Stimulated activated naive B cell treated with anti-CD40 and anti-IgM and Interleukin-4, amounts not matched to agents 10 μg/mL and 1 μg/mL and 100 μg/mL, for 72 hours (primary cell): ENCODE measurements at regions not wholly inside any gene's neighbourhood (a gene's known extent, or its start where the extent isn't known, plus 50 kb on each side); places are given as distances from the start of the nearest gene placed in this dataset.
A peak's percentile ranks its signal among the peaks of the same experiment; 100 is the strongest.
"Not testable (repeated sequence)": the region's sequence is repeated elsewhere in the genome, so short reads cannot be mapped to it uniquely, and the experiment has no call there.

ENCODE experiments used
- ATAC-seq, 2 donors: fragments of 150-1000 bp; cut with Tn5 transposase; replicated peaks; 2 replicates each; pipeline ENCODE4 v1.10.0; 2021; ENCODE audit warnings: moderate library complexity in 1 of 2
- DNase-seq: peaks from one replicate; pipeline ENCODE4 v3.0.0; 2021
- H3K27ac Mint-ChIP-seq: one replicate; pipeline ENCODE4 v1.8.0; 2022; ENCODE audit warnings: mild to moderate bottlenecking, mixed read lengths
- H3K27me3 Mint-ChIP-seq, 2 donors: one replicate each; pipeline ENCODE4 v1.8.0; 2022; ENCODE audit warnings: mixed read lengths in 2 of 2
- H3K36me3 Mint-ChIP-seq, 2 donors: one replicate each; pipeline ENCODE4 v1.8.0; 2022; ENCODE audit warnings: mixed read lengths in 2 of 2, mild to moderate bottlenecking in 1 of 2
- H3K4me1 Mint-ChIP-seq, 2 donors: one replicate each; pipeline ENCODE4 v1.8.0; 2022; ENCODE audit warnings: mixed read lengths in 2 of 2, mild to moderate bottlenecking in 1 of 2
- H3K4me3 Mint-ChIP-seq, 2 donors: one replicate each; pipeline ENCODE4 v1.8.0; 2022; ENCODE audit warnings: mild to moderate bottlenecking in 2 of 2, mixed read lengths in 2 of 2, moderate library complexity in 1 of 2
- H3K9me3 Mint-ChIP-seq, 2 donors: one replicate each; pipeline ENCODE4 v1.8.0; 2022; ENCODE audit warnings: mixed read lengths in 2 of 2, mild to moderate bottlenecking in 1 of 2

- ATAC-seq (no peak), DNase-seq (no peak)
- Mint-ChIP-seq H3K4me3 (no peak overlapping the region), H3K27me3 (peaks cover 6% of the 10 kb centered on the region in 2 donors), H3K27ac (no peak overlapping the region), H3K36me3 (no peaks in the 10 kb centered on the region), H3K4me1 (peaks cover 13 to 22% of the 10 kb centered on the region in 2 donors), H3K9me3 (no peaks in the 10 kb centered on the region)
Measured at GRCh38 chr5:124515497-124516245, 230.8 kb downstream of the ZNF608 start.

DNA sequence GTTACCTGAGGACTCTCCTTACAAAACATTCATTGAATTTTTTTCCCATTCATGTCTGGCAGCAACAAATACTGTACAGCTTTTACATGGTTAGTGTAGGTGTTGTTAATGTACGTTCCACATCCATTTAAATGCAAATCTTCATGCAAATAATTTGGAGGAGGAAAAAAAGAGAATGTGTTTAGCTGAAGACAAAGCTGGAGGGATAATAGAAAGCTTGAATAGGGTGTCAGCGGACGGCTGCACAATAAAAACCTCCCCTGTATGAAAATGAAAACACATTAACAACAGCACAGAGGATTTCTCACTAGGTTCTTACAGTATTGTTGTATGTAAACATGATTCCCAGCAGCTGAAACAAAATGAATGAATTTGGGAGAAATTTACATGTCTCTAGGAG, 231.5 kb downstream of the ZNF608 start:
- no peaks in the 10 kb centered on the region for H3K36me3 Mint-ChIP-seq
- H3K27me3 Mint-ChIP-seq, result peaks cover 6% of the 10 kb centered on the region in 2 donors
- no peak for DNase-seq
- peaks cover 11 to 22% of the 10 kb centered on the region in 2 donors for H3K4me1 Mint-ChIP-seq
- no peak overlapping the region for H3K27ac Mint-ChIP-seq
- H3K9me3 Mint-ChIP-seq, result no peaks in the 10 kb centered on the region
- ATAC-seq, result no peak
- no peak overlapping the region for H3K4me3 Mint-ChIP-seq

DNA sequence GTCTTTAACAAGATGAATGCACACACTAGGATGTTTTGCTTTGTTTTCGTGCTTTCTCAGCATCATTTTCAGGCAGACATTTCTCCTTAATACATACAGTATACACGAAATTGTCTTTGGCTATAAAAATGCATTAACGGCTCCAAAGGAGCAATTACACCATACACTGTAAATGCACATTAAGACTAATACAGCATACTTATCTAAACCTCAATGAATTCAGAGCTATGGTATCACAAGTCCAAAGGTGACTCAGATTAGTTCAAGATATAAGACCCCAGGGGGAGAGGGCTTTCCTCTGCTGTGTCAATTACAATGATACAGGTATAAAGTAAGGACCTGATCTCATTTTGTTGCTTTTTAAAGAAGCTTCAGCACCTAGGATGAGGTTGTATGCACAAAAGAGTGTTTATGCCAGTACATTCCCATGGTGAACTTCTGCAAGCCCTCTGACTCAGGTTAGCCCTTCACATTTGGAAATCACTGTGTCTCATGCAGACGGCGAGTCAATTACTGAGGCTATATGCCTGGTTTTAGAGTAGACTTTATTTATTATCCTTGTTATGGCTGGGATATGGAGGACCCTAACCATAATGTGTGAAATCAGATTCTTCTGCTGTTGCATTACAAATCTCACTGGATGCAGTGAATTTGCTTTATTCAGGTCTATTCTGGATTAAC, 233.3 kb downstream of the ZNF608 start:
- H3K36me3 Mint-ChIP-seq, result no peaks in the 10 kb centered on the region

DNA sequence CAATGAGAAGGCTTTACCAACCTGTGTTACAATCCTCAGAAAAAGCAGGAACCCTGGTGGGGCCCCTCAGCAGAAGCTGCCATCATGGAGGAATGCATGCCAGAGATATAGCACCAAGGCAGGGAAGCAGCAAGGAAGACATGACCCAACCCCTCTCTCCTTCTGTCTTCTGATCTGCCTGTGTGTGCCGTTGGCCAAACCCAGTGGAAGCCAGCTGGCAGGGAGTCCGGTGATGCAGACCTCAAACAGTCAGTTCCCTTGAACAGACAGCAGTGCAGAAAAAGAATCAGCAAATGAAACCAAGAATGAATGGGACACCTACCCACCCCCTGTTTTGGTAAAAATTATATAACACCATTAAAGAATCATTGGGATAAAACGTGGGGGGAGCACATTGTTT, 234.2 kb downstream of the ZNF608 start:
- peaks cover 6% of the 10 kb centered on the region in 2 donors for H3K27me3 Mint-ChIP-seq
- no peaks in the 10 kb centered on the region for H3K9me3 Mint-ChIP-seq
- DNase-seq (no peak), ATAC-seq (no peak)
- H3K36me3 Mint-ChIP-seq, result no peaks in the 10 kb centered on the region
- H3K27ac Mint-ChIP-seq, result no peak overlapping the region
- peaks cover 1 to 27% of the 10 kb centered on the region in 2 donors for H3K4me1 Mint-ChIP-seq
- no peak overlapping the region for H3K4me3 Mint-ChIP-seq

More for the DNA sequence above, 233.3 kb downstream of the ZNF608 start:
- H3K9me3 Mint-ChIP-seq, result no peaks in the 10 kb centered on the region
- H3K27me3 Mint-ChIP-seq, result peaks cover 6% of the 10 kb centered on the region in 2 donors
- DNase-seq (no peak), ATAC-seq (no peak)
- no peak overlapping the region for H3K27ac Mint-ChIP-seq
- no peak overlapping the region for H3K4me3 Mint-ChIP-seq
- H3K4me1 Mint-ChIP-seq, result peaks cover 2 to 21% of the 10 kb centered on the region in 2 donors

GRCh38 chr5:124511791-124512190, 234.6 kb downstream of the ZNF608 start:
- Mint-ChIP-seq H3K27ac (no peak overlapping the region), H3K4me3 (no peak overlapping the region), H3K36me3 (no peaks in the 10 kb centered on the region), H3K9me3 (no peaks in the 10 kb centered on the region), H3K27me3 (peaks cover 6% of the 10 kb centered on the region in 2 donors), H3K4me1 (peaks cover 4 to 31% of the 10 kb centered on the region in 2 donors)
- ATAC-seq (no peak), DNase-seq (no peak)

DNA sequence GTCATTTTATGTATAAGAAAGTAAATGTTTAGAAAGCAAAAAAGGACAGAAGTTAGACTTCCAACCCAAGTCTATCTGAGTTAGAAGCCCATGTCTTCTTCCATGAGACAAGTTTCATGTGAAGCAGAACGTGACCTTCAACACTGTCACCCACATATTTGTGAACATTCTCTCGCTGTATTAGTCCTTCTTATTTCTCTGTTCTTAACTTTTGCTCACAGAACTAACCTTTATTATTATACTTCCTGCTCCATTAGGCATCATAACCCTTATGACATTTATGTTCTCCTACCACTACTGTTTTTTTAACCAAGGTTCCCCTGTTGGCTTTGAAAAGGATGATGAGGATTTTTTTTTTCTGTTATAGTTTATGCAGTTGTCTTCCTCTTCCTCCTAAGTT, 238.8 kb downstream of the ZNF608 start:
- no peaks in the 10 kb centered on the region for H3K9me3 Mint-ChIP-seq
- peak; percentile 35 to 56 for ATAC-seq
- H3K36me3 Mint-ChIP-seq, result no peaks in the 10 kb centered on the region
- no peak overlapping the region for H3K27ac Mint-ChIP-seq
- no peak for DNase-seq
- H3K4me3 Mint-ChIP-seq, result peak overlapping the region in 1 of 2 donors; percentile 39
- peaks cover 18 to 49% of the 10 kb centered on the region in 2 donors for H3K4me1 Mint-ChIP-seq
- peaks cover 6% of the 10 kb centered on the region in 2 donors for H3K27me3 Mint-ChIP-seq

DNA sequence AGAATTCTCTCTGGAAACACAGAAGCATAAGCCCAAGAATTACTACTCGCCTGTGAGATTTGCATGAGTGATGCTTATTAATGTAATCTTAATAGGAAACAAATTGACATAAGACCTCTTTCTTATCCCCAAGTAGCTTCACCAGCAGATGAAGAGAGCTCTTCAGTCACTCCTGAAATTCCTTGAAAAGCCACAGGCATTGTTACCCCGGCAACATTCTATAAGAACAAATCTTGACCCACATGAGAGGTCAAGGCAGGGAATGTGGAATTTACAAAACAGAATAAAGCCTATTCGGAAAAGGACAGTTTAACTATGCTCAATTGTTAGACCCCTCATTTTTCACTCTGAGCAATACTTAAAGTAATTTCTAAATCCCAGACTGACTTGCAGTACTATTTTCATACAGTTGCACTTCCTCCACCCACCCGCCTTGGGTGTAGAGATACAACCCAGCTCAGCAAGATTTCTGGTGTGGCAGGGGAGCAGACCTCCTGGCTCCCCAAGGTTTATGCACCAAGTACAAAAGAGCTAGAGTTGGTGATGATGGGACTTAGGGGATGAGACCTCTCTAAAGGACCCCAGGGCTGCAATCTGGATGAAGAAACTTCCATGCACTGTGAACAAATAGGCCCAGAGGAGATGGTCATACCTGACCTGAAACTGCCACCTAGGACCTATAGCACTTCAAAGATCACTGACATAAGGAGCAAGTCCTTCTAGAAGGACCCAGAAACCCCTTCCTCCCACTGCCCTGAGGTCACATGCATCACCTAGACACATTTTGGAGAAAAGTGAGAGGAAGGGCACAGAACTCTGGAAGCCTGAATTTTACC, 242.1 kb downstream of the ZNF608 start:
- H3K27me3 Mint-ChIP-seq, result no peaks in the 10 kb centered on the region
- peak; percentile 39 for DNase-seq
- H3K36me3 Mint-ChIP-seq, result no peaks in the 10 kb centered on the region
- H3K27ac Mint-ChIP-seq, result no peak overlapping the region
- H3K9me3 Mint-ChIP-seq, result no peaks in the 10 kb centered on the region
- peak; percentile 95 to 96 for ATAC-seq
- peak overlapping the region; percentile 26 to 30 for H3K4me3 Mint-ChIP-seq
- peaks cover 18 to 39% of the 10 kb centered on the region in 2 donors for H3K4me1 Mint-ChIP-seq

GRCh38 chr5:124502551-124502950, 243.9 kb downstream of the ZNF608 start:
- Mint-ChIP-seq H3K27me3 (peaks cover 0 to 10% of the 10 kb centered on the region in 2 donors), H3K4me3 (no peak overlapping the region), H3K27ac (no peak overlapping the region), H3K36me3 (no peaks in the 10 kb centered on the region), H3K9me3 (no peaks in the 10 kb centered on the region), H3K4me1 (peaks cover 18 to 25% of the 10 kb centered on the region in 2 donors)
- ATAC-seq (no peak), DNase-seq (no peak)

- H3K36me3 Mint-ChIP-seq, H3K27me3 Mint-ChIP-seq, H3K27ac Mint-ChIP-seq, ATAC-seq, H3K4me3 Mint-ChIP-seq, DNase-seq, H3K9me3 Mint-ChIP-seq: not testable (repeated sequence)
- peaks cover 11 to 14% of the 10 kb centered on the region in 2 donors for H3K4me1 Mint-ChIP-seq
Measured at GRCh38 chr5:124499818-124500217, 246.6 kb downstream of the ZNF608 start.

GRCh38 chr5:124496968-124497367, 249.5 kb downstream of the ZNF608 start:
- ATAC-seq, H3K4me3 Mint-ChIP-seq, H3K4me1 Mint-ChIP-seq, H3K9me3 Mint-ChIP-seq, H3K36me3 Mint-ChIP-seq, H3K27me3 Mint-ChIP-seq, H3K27ac Mint-ChIP-seq, DNase-seq: not testable (repeated sequence)

- H3K27me3 Mint-ChIP-seq, result peaks cover 0 to 10% of the 10 kb centered on the region in 2 donors
- peaks cover 12 to 14% of the 10 kb centered on the region in 2 donors for H3K9me3 Mint-ChIP-seq
- peaks cover 12% of the 10 kb centered on the region in 2 donors for H3K36me3 Mint-ChIP-seq
- no peak for ATAC-seq
- H3K27ac Mint-ChIP-seq, result no peak overlapping the region
- H3K4me3 Mint-ChIP-seq, result no peak overlapping the region
- DNase-seq, result no peak
- H3K4me1 Mint-ChIP-seq, result no peaks in the 10 kb centered on the region
Measured at GRCh38 chr5:124494540-124495116, 251.8 kb downstream of the ZNF608 start.

DNA sequence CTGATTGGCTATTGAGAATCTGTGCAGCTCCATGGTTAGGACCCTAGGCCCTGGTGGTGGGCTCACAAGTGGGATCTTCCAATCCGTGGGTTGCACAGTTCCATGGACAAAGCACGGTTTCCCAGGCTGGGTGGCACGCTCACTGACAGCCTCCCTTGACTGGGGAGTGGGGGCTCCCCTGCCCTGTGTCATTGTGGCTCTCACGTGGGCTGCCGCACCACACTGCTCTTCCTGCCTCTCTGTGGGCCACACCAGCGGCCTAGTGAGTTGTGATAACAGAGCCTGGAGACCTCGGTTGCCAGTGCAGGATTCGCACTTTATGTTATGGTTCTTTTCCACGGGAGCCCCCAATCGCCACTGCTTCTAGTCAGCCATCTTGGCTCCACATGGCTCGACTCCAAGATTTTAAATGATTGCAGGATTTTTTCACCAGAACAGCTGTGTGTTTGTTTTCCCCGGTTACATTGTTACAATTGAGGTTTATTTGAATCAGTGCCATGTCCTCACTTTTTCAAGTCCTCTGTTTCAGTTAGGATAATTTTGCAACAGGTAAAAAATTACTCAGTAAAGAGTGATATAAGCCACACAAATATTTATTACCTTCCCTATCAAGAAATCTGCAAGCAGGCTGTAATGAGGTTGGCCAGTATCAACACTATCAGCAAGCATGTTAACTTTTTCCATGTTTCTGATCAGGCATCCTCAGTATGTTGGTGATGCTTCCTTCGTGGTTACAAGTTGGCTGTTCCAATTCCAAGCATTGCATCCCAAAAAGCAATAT, 253.8 kb downstream of the ZNF608 start:
- no peak for ATAC-seq
- H3K4me3 Mint-ChIP-seq, result no peak overlapping the region

GRCh38 chr5:124490315-124490714, 256.1 kb downstream of the ZNF608 start:
- Mint-ChIP-seq H3K9me3 (peaks cover 19 to 26% of the 10 kb centered on the region in 2 donors), H3K36me3 (peaks cover 20 to 23% of the 10 kb centered on the region in 2 donors)
- H3K27ac Mint-ChIP-seq, DNase-seq, H3K4me3 Mint-ChIP-seq, H3K27me3 Mint-ChIP-seq, H3K4me1 Mint-ChIP-seq, ATAC-seq: not testable (repeated sequence)

More for the DNA sequence above, 253.8 kb downstream of the ZNF608 start:
- peaks cover 14 to 17% of the 10 kb centered on the region in 2 donors for H3K36me3 Mint-ChIP-seq
- H3K9me3 Mint-ChIP-seq, result peaks cover 16 to 19% of the 10 kb centered on the region in 2 donors
- H3K4me1 Mint-ChIP-seq, result no peaks in the 10 kb centered on the region
- no peaks in the 10 kb centered on the region for H3K27me3 Mint-ChIP-seq
- DNase-seq, result no peak
- no peak overlapping the region for H3K27ac Mint-ChIP-seq
